ENCODE measurements at regions not wholly inside any gene's neighbourhood (a gene's known extent, or its start where the extent isn't known, plus 50 kb on each side); places are given as distances from the start of the nearest gene placed in this dataset.

DNA sequence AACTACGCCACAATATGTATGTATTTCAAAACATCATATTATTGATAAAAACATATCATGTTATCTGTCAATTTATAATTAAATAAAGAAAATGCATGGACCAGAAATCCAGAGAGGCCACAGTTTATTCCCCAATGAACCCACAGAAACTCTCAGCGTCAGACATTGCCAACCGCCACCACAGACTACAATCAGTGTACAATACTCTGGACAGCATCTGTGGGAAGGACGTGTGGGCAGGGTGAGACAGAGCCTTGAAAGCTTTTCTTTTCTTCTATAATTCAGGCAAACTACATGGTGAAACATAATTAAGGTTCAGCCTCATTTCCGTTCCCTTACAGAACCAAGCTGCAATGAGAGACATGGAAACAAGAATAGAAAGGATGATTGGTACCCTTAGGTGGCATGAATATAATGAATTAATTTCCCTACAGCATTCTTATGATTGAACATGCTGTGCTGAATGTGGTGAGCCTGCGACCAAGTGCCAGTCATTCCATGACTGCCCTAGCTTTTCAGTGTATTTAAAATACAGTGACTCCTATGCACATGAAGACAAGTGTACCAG, 909.3 kb downstream of the SORCS1 start:
- TF ChIP-seq, protein P1, sequence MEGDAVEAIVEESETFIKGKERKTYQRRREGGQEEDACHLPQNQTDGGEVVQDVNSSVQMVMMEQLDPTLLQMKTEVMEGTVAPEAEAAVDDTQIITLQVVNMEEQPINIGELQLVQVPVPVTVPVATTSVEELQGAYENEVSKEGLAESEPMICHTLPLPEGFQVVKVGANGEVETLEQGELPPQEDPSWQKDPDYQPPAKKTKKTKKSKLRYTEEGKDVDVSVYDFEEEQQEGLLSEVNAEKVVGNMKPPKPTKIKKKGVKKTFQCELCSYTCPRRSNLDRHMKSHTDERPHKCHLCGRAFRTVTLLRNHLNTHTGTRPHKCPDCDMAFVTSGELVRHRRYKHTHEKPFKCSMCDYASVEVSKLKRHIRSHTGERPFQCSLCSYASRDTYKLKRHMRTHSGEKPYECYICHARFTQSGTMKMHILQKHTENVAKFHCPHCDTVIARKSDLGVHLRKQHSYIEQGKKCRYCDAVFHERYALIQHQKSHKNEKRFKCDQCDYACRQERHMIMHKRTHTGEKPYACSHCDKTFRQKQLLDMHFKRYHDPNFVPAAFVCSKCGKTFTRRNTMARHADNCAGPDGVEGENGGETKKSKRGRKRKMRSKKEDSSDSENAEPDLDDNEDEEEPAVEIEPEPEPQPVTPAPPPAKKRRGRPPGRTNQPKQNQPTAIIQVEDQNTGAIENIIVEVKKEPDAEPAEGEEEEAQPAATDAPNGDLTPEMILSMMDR (IDR thresholded peaks at IDR 0.05; ENCODE audit: extremely low read depth, missing control alignments): no peak
- no peak for DNase-seq (ENCODE audit: low spot score)

DNA sequence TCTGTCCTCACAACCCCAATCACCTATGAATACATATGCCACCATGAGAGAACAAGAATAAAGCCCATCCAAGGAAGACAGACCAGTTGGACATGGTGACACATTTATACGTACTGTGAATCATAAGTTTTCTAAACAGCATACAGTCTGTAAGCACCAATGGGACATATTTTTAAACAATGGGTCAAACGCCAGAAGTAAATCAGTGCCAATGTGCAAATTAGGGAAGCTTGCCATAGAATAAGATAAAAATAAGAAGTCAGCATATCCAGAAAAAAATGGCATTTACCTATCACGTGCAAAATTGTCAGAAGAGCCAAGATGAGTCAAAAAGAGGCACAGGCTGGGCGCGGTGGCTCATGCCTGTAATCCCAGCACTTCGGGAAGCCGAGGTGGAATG, 910.4 kb downstream of the SORCS1 start:
- TF ChIP-seq, protein P1 (IDR thresholded peaks at IDR 0.05; ENCODE audit: extremely low read depth, missing control alignments): no peak
- DNase-seq (ENCODE audit: low spot score): no peak

DNA sequence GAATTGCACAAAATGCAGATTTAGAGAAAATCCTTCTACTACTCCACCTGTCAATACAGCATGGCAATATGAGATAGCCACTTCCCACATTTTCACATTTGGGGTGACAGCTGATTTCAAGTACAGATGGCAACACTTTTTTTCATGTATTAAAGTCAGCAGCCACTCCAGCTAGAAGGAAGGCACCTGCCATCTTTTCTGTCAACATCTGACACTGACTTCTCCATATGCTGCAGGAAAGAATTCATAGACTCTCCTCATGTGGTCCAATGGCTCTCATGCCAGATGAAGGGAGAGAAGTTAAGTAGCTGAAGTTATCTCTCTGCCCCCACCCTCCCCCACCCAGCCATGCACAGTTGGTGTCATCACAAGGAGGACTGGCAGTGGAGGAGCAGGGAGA, 912.0 kb downstream of the SORCS1 start:
- DNase-seq (ENCODE audit: low spot score): no peak
- TF ChIP-seq, protein P1 (IDR thresholded peaks at IDR 0.05; ENCODE audit: extremely low read depth, missing control alignments): no peak

DNA sequence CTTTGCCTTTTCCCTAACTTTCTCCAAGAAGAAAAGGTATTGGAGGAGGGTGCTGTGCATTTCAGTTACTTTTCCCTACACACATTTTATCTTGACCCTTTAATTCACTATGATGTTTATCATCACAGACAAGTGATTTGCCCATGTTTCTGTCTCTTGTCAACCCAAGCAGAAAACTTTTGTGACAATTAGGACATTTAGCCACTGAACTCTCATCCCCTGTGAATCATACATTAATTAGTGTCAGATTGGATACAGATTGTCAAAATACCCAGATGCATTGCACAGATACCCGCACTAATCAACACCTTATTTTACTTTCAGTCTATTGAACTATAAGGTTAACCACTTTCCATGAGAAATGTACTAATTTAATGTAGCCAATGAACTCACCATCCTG, 912.9 kb downstream of the SORCS1 start:
- TF ChIP-seq, protein P1 (IDR thresholded peaks at IDR 0.05; ENCODE audit: extremely low read depth, missing control alignments): no peak
- no peak for DNase-seq (ENCODE audit: low spot score)

DNA sequence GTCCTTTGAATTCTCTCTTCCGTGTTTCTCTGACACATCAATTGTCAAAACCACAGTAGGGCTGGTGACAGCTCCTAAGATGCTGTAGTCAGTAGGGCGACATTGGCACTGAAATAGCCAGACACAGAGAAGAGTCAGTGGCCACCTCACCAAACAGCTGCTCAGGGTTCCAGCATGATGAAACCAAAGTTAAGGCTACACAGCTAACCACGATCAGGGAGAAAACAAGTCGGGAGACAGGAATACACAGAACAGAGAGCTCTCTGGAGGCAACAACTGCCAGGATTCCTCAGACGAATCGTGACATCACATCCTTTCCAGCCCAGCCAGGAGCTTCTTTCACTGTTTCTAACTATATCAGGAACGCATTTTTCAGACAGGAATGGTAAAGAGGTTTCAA, 922.2 kb downstream of the SORCS1 start:
- no peak for DNase-seq (ENCODE audit: low spot score)
- TF ChIP-seq, protein P1 (IDR thresholded peaks at IDR 0.05; ENCODE audit: extremely low read depth, missing control alignments): no peak

DNA sequence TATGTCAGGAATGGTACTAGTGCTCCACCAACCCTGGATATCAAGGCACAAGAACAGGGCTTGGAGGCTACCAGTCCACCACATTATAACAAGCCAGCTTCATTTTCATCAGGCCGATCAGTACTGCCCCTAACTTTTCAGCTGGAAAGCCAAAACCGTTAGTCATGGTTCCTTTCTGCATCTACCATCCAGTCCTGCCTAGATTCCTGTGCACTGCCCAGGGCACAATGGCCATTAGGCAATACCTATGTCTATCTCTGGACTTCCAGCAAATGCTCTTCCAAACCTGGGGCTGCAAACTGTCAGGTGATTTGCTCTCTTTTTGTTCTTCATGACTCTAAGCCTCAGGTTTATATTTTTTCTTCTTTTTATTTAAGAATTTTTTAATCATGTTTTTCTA, 937.7 kb downstream of the SORCS1 start:
- no peak for DNase-seq (ENCODE audit: low spot score)
- TF ChIP-seq, protein P1 (IDR thresholded peaks at IDR 0.05; ENCODE audit: extremely low read depth, missing control alignments): no peak

DNA sequence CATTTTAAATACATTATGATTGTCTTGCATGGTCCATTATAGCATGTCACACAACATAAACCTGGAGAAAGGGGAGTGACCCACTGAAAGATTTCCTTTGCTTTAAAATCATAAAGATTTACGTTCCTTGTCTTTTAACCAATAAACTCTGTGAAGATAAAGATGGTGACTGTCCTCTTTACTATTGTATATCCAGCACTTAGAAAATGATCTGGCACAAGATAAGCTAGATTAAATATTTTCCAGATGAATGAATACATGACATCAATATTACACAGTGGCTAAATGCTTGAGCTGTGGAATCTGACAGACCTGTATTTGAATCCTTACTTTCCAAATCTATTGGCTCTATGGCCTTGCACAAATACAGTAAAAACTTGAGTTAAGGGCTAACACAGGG, 938.4 kb downstream of the SORCS1 start:
- TF ChIP-seq, protein P1 (IDR thresholded peaks at IDR 0.05; ENCODE audit: extremely low read depth, missing control alignments): no peak
- no peak for DNase-seq (ENCODE audit: low spot score)

Data from GM20000 (cell line).